ENCODE measurements at regions not wholly inside any gene's neighbourhood (a gene's known extent, or its start where the extent isn't known, plus 50 kb on each side); places are given as distances from the start of the nearest gene placed in this dataset.

DNA sequence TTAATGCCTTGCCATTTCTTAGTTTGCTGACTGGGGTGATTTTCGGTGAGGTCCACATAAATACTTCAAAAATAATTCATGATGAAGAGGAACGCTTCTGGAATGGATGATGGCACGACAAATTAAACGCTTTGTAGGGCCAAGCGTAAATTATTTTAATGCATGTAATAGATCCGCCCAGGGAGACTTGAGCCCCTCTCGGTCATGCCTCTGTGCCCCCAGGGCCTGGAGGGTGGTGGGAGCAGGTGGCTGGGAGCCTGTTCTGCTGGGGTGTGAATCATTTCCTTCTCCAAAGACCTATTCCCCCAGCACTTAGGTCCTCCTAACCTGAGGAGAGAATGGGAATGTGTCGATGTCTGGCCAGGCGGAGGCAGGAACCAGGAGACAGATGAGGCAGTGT, 350.6 kb downstream of the ZNF536 start:
- no peak for TF ChIP-seq ESRRG (CRISPR knock-in tag; IDR thresholded peaks at IDR 0.05)
- TF ChIP-seq PPARA (CRISPR knock-in tag; IDR thresholded peaks at IDR 0.05; ENCODE audit: borderline replicate concordance) = no peak
- TF ChIP-seq ARNTL (CRISPR knock-in tag; IDR thresholded peaks at IDR 0.05; ENCODE audit: borderline replicate concordance, low read depth) = no peak
- TF ChIP-seq, protein P1, sequence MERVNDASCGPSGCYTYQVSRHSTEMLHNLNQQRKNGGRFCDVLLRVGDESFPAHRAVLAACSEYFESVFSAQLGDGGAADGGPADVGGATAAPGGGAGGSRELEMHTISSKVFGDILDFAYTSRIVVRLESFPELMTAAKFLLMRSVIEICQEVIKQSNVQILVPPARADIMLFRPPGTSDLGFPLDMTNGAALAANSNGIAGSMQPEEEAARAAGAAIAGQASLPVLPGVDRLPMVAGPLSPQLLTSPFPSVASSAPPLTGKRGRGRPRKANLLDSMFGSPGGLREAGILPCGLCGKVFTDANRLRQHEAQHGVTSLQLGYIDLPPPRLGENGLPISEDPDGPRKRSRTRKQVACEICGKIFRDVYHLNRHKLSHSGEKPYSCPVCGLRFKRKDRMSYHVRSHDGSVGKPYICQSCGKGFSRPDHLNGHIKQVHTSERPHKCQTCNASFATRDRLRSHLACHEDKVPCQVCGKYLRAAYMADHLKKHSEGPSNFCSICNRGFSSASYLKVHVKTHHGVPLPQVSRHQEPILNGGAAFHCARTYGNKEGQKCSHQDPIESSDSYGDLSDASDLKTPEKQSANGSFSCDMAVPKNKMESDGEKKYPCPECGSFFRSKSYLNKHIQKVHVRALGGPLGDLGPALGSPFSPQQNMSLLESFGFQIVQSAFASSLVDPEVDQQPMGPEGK (CRISPR knock-in tag; IDR thresholded peaks at IDR 0.05; ENCODE audit: borderline replicate concordance) = no peak
- TF ChIP-seq RARB (CRISPR knock-in tag; IDR thresholded peaks at IDR 0.05) = no peak
- no peak for TF ChIP-seq BACH2 (CRISPR knock-in tag; IDR thresholded peaks at IDR 0.05; ENCODE audit: borderline replicate concordance)
- TF ChIP-seq, protein P2, sequence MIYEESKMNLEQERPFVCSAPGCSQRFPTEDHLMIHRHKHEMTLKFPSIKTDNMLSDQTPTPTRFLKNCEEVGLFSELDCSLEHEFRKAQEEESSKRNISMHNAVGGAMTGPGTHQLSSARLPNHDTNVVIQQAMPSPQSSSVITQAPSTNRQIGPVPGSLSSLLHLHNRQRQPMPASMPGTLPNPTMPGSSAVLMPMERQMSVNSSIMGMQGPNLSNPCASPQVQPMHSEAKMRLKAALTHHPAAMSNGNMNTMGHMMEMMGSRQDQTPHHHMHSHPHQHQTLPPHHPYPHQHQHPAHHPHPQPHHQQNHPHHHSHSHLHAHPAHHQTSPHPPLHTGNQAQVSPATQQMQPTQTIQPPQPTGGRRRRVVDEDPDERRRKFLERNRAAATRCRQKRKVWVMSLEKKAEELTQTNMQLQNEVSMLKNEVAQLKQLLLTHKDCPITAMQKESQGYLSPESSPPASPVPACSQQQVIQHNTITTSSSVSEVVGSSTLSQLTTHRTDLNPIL (CRISPR knock-in tag; IDR thresholded peaks at IDR 0.05; ENCODE audit: low read depth) = no peak

All from SK-N-SH treated with all-trans-retinoic acid at 6 μM for 48 hours (cell line).